ENCODE measurements at regions not wholly inside any gene's neighbourhood (a gene's known extent, or its start where the extent isn't known, plus 50 kb on each side); places are given as distances from the start of the nearest gene placed in this dataset.

DNA sequence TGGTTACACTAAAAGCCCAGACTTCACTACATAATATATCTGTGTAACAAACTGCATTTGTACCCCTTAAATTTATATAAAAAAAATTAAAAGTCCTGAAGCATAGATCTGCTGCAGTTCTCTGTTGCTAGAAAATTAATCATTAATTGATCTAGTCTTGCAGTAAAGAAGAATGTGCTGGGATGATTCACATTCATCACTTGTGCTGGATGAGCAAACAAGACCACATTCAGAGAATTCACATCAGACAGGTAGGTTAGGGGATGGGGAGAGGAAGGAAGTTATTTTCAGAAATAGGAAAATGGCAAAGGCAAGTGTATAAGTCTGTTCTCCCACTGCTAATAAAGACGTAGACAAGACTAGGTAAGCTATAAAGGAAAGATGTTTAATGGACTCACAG lies 1019.0 kb downstream of the KCNMA1 start:
- TF ChIP-seq POLR2A (IDR thresholded peaks at IDR 0.05) (no peak), CTCF (IDR thresholded peaks at IDR 0.05) (no peak)

Data from heart left ventricle (tissue), 13 donors.